ENCODE measurements at regions not wholly inside any gene's neighbourhood (a gene's known extent, or its start where the extent isn't known, plus 50 kb on each side); places are given as distances from the start of the nearest gene placed in this dataset.

DNA sequence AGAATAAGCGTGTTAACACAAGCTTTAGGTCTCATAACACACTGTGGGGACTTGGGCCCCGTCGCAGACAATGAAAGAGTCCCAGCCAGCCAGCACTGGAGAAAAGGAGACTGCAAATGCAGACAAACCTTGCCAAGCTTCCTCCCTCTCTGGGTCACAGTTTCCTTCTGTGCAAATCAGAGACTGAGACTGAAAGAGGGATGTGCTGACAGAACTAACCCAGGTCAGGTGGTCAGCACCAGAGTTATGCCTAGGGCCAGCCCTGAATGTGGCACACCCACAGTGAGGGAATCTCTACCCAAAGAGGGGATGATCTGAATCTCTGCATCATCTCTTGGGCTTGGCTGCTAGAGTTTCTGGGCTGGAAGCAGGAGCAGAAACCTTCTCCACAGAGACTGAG is 282.3 kb upstream of the CCL2 start:
- TF ChIP-seq, protein P1, sequence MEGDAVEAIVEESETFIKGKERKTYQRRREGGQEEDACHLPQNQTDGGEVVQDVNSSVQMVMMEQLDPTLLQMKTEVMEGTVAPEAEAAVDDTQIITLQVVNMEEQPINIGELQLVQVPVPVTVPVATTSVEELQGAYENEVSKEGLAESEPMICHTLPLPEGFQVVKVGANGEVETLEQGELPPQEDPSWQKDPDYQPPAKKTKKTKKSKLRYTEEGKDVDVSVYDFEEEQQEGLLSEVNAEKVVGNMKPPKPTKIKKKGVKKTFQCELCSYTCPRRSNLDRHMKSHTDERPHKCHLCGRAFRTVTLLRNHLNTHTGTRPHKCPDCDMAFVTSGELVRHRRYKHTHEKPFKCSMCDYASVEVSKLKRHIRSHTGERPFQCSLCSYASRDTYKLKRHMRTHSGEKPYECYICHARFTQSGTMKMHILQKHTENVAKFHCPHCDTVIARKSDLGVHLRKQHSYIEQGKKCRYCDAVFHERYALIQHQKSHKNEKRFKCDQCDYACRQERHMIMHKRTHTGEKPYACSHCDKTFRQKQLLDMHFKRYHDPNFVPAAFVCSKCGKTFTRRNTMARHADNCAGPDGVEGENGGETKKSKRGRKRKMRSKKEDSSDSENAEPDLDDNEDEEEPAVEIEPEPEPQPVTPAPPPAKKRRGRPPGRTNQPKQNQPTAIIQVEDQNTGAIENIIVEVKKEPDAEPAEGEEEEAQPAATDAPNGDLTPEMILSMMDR (IDR thresholded peaks at IDR 0.05; ENCODE audit: insufficient read depth, low read depth, low read length): no peak
- no peak for DNase-seq (ENCODE audit: low read depth)
- Histone ChIP-seq H3K36me3 (ENCODE audit: control insufficient read depth, insufficient read depth, low read length) (no peaks in the 10 kb centered on the region), H3K4me3 (ENCODE audit: low read depth, low read length) (no peak overlapping the region), H3K27me3 (ENCODE audit: control insufficient read depth, insufficient read depth, low read length) (no peaks in the 10 kb centered on the region)
- POLR2A ChIA-PET: no interaction called here
- CTCF ChIA-PET: no interaction called here

DNA sequence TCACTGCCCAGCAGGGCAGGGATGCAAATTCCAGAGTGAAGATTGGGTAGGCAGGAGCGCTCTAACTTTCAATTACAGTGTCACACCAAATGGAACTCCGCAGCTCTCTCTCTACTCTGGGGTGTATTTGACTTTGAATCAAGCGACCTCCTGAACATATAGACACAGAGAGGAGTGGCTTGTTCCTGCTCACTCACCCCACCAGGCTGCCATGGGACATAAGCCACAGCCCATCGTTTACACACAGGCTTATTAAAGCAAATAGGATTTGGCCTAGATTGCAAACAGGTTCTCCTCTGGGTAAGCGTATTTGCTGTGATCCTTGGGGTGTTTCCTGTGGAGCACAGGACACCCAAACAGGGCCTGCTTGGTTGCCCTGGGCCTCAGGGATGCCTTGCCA is 281.6 kb upstream of the CCL2 start:
- no peak for DNase-seq (ENCODE audit: low read depth)
- ChIA-PET CTCF (no interaction called here), POLR2A (no interaction called here)
- Histone ChIP-seq H3K4me3 (ENCODE audit: low read depth, low read length) (no peak overlapping the region), H3K36me3 (ENCODE audit: control insufficient read depth, insufficient read depth, low read length) (no peaks in the 10 kb centered on the region), H3K27me3 (ENCODE audit: control insufficient read depth, insufficient read depth, low read length) (no peaks in the 10 kb centered on the region)
- TF ChIP-seq, protein P1 (IDR thresholded peaks at IDR 0.05; ENCODE audit: insufficient read depth, low read depth, low read length): no peak

DNA sequence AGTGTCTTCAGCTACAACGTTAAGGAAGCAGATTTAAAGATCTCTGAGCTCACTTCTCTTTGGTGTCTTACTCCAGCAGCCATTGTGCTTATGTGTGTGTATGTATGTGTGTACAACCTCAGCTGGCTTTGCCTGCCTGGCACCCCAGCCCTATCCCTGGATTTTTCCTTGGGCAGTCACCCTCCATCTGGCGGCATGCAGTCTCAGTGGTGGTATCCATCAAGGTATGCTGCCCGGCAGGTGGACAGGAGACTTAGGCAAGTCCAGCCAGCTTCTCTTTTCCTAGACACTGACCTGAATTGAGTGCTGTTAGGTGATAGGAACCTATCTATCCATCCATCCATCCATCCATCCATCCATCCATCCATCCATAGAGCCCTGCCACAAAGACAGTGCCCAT is 280.8 kb upstream of the CCL2 start:
- H3K27me3 ChIP-seq (ENCODE audit: control insufficient read depth, insufficient read depth, low read length): no peaks in the 10 kb centered on the region
- POLR2A ChIA-PET: no interaction called here
- TF ChIP-seq, protein P1 (IDR thresholded peaks at IDR 0.05; ENCODE audit: insufficient read depth, low read depth, low read length): no peak
- no peak overlapping the region for H3K4me3 ChIP-seq (ENCODE audit: low read depth, low read length)
- no peak for DNase-seq (ENCODE audit: low read depth)
- H3K36me3 ChIP-seq (ENCODE audit: control insufficient read depth, insufficient read depth, low read length): no peaks in the 10 kb centered on the region
- CTCF ChIA-PET: no interaction called here

DNA sequence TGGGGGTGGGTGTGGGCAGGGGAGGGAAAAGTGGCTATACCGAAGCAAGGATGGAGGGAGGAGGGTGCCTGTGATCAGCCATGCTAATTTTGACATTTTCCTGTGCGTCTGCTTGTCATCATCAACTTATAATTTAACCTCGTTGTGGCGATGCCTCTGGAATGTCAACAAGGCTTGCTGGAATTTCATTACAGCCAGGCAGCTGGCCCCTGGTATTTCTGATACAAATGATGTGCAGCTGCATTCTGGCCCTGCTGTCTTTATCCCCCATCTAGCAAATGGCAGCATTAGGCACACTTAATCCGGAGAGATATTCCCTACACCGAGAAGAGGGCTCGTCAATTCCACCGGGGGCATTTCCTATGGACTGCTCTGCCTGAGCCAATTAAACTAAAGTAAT is 278.3 kb upstream of the CCL2 start:
- DNase-seq (ENCODE audit: low read depth): no peak
- ChIA-PET POLR2A (no interaction called here), CTCF (no interaction called here)
- Histone ChIP-seq H3K36me3 (ENCODE audit: control insufficient read depth, insufficient read depth, low read length) (no peaks in the 10 kb centered on the region), H3K4me3 (ENCODE audit: low read depth, low read length) (no peak overlapping the region), H3K27me3 (ENCODE audit: control insufficient read depth, insufficient read depth, low read length) (no peaks in the 10 kb centered on the region)
- TF ChIP-seq, protein P1 (IDR thresholded peaks at IDR 0.05; ENCODE audit: insufficient read depth, low read depth, low read length): no peak

DNA sequence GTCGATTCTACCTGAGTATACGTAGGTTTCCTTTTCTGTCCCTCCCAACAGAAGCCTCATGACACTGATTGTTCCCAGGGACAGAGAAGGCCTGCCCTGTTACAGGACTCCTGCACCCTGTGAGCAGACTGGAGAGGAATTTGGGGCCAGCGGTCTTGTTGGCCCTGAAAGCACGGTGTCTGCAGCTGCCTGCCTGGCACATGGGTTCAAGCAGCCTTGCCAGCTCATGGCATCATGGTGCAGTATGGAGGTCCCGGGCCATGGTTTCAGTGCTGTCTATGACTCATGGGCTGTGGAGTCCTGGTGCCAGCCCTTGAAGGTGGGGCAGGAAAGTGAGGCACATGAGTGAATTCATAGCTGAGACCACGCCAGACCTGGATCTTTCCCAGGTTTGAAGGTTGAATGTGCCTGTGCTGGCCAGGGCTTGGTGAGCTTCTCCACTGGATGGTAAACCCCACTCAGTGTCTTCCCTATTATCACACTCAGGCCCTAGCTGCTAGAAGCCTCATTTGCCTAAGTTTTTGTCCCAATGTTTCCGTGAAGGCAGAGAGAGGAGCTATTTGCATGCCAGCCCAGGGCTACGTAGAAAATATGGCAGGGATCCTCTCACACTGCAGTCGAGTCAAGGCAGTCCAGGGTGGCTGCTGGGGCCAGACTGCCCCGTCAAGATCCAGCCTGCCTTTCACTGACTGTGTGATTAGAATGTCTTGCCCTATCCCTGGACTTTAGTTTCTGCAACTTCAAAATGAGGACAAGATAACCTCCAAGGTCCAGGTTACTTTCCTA is 277.2 kb upstream of the CCL2 start:
- ChIA-PET CTCF (no interaction called here), POLR2A (no interaction called here)
- H3K36me3 ChIP-seq (ENCODE audit: control insufficient read depth, insufficient read depth, low read length): no peaks in the 10 kb centered on the region
- H3K4me3 ChIP-seq (ENCODE audit: low read depth, low read length): no peak overlapping the region
- TF ChIP-seq, protein P1 (IDR thresholded peaks at IDR 0.05; ENCODE audit: insufficient read depth, low read depth, low read length): no peak
- no peaks in the 10 kb centered on the region for H3K27me3 ChIP-seq (ENCODE audit: control insufficient read depth, insufficient read depth, low read length)
- DNase-seq (ENCODE audit: low read depth): no peak
